HG03354 (cell line): ENCODE measurements at regions not wholly inside any gene's neighbourhood (a gene's known extent, or its start where the extent isn't known, plus 50 kb on each side); places are given as distances from the start of the nearest gene placed in this dataset.
A peak's percentile ranks its signal among the peaks of the same experiment; 100 is the strongest.
"Not testable (repeated sequence)": the region's sequence is repeated elsewhere in the genome, so short reads cannot be mapped to it uniquely, and the experiment has no call there.

Source experiments
- ATAC-seq: cut with Tn5 transposase; IDR thresholded peaks from one replicate; pipeline ENCODE4 v1.9.1; 2021; ENCODE audit warnings: mild to moderate bottlenecking; ENCODE audit not compliant: unreplicated experiment, poor library complexity, severe bottlenecking

DNA sequence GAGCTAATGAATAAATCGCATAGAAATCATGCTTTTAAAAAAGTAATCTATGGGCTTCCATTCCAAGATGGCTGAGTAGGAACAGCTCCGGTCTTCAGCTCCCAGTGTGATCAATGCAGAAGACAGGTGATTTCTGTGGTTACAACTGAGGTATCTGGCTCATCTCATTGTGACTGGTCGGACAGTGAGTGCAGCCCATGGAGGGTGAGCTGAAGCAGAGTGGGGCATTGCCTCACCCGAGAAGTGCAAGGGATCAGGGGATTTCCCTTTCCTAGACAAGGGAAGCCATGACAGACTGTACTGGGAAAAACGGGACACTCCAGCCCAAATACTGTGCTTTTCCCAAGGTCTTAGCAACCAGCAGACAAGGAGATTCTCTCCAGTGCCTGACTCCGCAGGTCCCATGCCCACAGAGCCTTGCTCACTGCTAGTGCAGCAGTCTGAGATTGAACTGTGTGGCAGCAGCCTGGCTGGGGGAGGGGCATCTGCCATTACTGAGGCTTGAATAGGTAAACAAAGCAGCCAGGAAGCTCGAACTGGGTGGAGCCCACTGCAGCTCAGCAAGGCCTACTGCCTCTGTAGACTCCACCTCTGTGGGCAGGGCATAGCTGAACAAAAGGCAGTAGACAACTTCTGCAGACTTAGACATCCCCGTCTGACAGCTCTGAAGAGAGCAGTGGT, 61.5 kb upstream of the PLAAT1 start:
- ATAC-seq = not testable (repeated sequence)

DNA sequence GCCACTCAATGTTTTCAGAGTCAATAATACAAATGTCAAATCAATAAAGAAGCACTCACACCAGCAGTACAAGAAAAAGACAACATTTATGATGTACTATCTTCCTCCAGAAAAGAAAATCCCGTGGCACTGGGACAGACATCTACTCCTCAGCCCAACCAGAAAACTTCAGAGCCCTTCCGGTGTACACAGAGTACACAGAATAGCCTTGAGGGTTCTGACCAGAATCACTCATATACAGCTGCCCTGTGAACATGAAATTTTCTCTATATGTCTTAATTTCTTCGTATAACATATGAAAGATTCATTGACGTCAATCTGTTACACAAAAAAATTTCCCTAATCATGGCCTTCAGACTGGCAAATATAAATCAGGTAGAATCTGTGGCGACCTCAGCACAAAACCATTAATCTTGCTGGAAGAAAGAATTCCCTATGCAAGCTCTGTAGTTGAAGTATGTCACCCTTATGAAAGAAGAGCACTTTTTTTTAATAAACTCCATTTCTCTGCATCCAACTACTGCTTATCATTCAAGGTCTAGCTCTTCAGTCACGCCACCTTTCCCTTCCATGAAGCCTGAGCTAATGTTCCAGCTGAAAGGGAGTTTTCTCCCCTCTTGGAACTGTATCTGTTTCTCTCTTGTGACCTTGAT, 53.8 kb upstream of the PLAAT1 start:
- ATAC-seq = no peak

DNA sequence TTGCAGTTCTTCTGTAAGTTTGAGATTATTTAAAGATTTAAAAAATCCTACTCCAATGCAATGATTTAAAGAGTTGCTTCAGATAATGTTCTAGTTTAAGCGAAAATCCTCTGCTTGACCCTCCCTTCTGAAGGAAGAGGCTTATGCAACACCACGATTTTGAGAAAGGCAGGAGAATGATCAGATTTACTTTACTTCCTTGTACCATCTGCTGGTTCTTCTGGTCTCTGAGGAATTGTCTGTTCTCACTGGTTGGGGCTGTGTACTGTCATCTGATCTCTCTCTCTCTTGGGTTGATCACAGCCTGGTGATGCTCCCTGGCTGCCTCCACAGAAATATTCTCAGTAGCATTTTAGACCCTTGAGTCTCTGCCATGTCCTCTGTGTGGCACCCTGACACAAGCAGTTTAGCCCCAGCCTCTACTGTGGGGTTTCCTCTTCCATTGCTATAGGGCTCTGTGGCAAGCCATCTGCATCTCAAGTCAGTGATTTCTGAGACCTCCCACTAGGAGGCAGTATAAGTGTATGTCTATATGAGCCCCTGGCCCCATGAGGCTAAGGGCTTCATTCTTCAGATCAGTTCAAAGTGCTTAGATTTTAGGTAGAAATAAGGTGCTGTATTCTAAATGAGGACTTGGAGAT, 50.8 kb upstream of the PLAAT1 start:
- peak; percentile 78 for ATAC-seq
